Bronchial epithelial cell (primary cell): ENCODE measurements at regions not wholly inside any gene's neighbourhood (a gene's known extent, or its start where the extent isn't known, plus 50 kb on each side); places are given as distances from the start of the nearest gene placed in this dataset.

Experiments
- DNase-seq: peaks from one replicate; pipeline ENCODE4 v3.0.0-alpha.2; 2010; ENCODE audit warnings: low read depth
- FAIRE-seq: peaks from 2 replicates; lab custom pipeline; 2011; peaks lifted over from hg19 to GRCh38; lab: Jason Lieb, UNC
- H3K27me3 ChIP-seq: 2 replicates; pipeline ENCODE4 v1.5.1; 2011; ENCODE audit warnings: low read length; ENCODE audit not compliant: control insufficient read depth, insufficient read depth
- H3K36me3 ChIP-seq: 2 replicates; pipeline ENCODE4 v1.5.1; 2011; ENCODE audit warnings: low read length; ENCODE audit not compliant: control insufficient read depth, insufficient read depth
- H3K4me3 ChIP-seq: 2 replicates; pipeline ENCODE4 v1.5.1; 2011; ENCODE audit warnings: mild to moderate bottlenecking, low read depth, low read length, control low read depth
- TF ChIP-seq, protein P1 (sequence below): IDR thresholded peaks from 2 replicates; pipeline ENCODE4 v1.5.1; 2011; ENCODE audit warnings: mild to moderate bottlenecking, moderate library complexity, low read length, control low read depth, inconsistent platforms; ENCODE audit not compliant: insufficient read depth, severe bottlenecking

GRCh38 chr14:94963051-94963450, 193.1 kb upstream of the GSC start:
- Histone ChIP-seq H3K27me3 (no peaks in the 10 kb centered on the region), H3K36me3 (no peaks in the 10 kb centered on the region), H3K4me3 (no peak overlapping the region)
- FAIRE-seq (no peak), DNase-seq (no peak)
- TF ChIP-seq, protein P1, sequence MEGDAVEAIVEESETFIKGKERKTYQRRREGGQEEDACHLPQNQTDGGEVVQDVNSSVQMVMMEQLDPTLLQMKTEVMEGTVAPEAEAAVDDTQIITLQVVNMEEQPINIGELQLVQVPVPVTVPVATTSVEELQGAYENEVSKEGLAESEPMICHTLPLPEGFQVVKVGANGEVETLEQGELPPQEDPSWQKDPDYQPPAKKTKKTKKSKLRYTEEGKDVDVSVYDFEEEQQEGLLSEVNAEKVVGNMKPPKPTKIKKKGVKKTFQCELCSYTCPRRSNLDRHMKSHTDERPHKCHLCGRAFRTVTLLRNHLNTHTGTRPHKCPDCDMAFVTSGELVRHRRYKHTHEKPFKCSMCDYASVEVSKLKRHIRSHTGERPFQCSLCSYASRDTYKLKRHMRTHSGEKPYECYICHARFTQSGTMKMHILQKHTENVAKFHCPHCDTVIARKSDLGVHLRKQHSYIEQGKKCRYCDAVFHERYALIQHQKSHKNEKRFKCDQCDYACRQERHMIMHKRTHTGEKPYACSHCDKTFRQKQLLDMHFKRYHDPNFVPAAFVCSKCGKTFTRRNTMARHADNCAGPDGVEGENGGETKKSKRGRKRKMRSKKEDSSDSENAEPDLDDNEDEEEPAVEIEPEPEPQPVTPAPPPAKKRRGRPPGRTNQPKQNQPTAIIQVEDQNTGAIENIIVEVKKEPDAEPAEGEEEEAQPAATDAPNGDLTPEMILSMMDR = no peak

- no peak for DNase-seq
- FAIRE-seq = no peak
- no peaks in the 10 kb centered on the region for H3K27me3 ChIP-seq
- TF ChIP-seq, protein P1 = no peak
- no peak overlapping the region for H3K4me3 ChIP-seq
- no peaks in the 10 kb centered on the region for H3K36me3 ChIP-seq
These were observed 192.3 kb upstream of the GSC start for GRCh38 chr14:94962166-94962575.

DNA sequence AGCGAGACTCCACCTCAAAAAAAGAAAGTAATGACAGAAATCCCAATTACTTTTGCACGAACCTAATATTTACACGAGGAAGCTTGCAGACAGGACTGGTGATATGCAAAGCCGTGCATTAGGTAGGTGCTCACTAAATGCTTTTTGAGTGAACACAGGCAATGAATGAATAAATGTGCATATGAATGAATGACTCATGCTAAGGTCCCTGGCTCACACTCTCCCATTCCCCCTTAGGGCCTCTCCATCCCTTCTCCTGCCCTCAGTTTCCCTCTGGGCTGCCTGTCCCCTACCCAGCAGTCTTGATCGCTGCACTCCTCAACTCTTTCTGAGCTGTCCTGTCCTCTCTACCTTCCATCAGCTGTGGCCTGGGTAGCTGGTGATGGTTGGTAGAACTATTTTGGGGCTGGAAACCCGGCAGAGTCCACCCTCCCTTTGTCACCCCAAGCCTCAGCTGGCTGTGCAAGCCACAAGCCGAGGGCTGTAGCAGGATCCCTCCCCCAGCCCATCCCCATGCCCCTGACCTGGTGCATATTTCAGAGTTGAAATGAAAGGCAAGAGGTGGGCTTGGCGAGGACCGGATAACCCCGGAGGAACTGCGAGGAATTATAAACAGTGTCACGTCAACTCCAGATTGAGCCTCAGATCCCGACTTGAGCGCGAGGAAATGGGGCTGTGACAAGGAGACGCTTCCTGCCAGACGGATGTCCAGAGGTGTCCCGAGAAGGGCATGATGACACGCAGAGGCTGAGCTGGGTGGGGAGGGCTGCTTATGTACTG, 191.7 kb upstream of the GSC start:
- TF ChIP-seq, protein P1 = no peak
- Histone ChIP-seq H3K27me3 (no peaks in the 10 kb centered on the region), H3K4me3 (no peak overlapping the region), H3K36me3 (no peaks in the 10 kb centered on the region)
- no peak for DNase-seq
- no peak for FAIRE-seq

DNA sequence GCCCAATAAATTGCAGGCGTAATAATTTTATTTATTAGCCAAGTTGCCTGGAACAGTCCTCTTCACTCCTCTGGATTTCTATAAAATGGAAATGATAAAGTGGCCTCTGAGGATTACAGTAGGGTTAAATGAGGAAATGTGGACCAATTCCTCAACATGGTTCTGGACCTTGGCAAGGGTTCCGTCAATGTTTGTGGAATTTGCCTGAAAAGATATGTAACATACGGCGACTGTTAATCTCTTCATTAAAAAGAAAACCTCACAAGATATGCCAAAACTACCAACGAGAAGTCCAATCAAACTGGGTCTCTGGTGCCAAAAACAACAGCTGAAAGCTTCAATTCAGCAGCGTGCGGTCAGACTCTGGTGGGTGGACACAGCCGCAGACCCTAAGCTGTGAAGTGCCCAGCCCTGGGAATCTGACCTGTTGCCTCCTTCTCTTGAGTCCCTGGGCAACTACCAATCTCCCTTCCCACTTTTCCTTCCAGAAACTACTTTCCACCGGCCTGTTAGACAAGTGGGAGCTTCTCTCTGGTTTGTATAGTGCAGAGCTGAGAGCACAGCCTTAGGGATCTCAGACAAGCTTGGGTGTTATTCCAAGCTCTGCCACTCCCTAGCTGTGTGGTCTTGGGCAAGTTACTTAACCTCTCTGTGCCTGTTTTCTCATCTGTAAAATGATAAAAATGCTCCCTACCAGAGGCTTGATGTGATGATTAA, 190.5 kb upstream of the GSC start:
- H3K27me3 ChIP-seq = no peaks in the 10 kb centered on the region
- FAIRE-seq = no peak
- TF ChIP-seq, protein P1 = no peak
- H3K4me3 ChIP-seq = no peak overlapping the region
- DNase-seq = no peak
- H3K36me3 ChIP-seq = no peaks in the 10 kb centered on the region

GRCh38 chr14:94953541-94954260, 183.8 kb upstream of the GSC start:
- TF ChIP-seq, protein P1 = no peak
- Histone ChIP-seq H3K36me3 (no peaks in the 10 kb centered on the region), H3K27me3 (no peaks in the 10 kb centered on the region), H3K4me3 (no peak overlapping the region)
- no peak for FAIRE-seq
- no peak for DNase-seq
